Panc1 (cell line): ENCODE measurements at regions not wholly inside any gene's neighbourhood (a gene's known extent, or its start where the extent isn't known, plus 50 kb on each side); places are given as distances from the start of the nearest gene placed in this dataset.

Experiments used
- ATAC-seq: fragments of 200-7000 bp; cut with Tn5 transposase; 2 replicates; pipeline ENCODE4 v1.9.1; 2020; ENCODE audit warnings: mild to moderate bottlenecking, moderate library complexity
- BruUV-seq: library from RNA; stranded (reverse); fragments of 400-500 nt; replicated peaks from 2 replicates; lab custom pipeline; 2021; lab: Mats Ljungman, UMichigan
- CTCF ChIA-PET: fragments of 300-600 bp; sonication (Branson Sonifier 250); formaldehyde crosslinking; loops from one replicate; lab custom pipeline; 2022; ENCODE audit warnings: antibody characterized with exemption; lab: Charles Lee
- POLR2A ChIA-PET: fragments of 300-600 bp; sonication (Branson Sonifier 250); formaldehyde crosslinking; loops from one replicate; lab custom pipeline; 2022; ENCODE audit warnings: antibody characterized with exemption; lab: Charles Lee
- DNase-seq: peaks from one replicate; pipeline ENCODE4 v3.0.0-alpha.2; 2010; ENCODE audit warnings: low read depth, low spot score
- H3K27ac ChIP-seq: 2 replicates; pipeline ENCODE4 v1.5.1; 2011; ENCODE audit warnings: mild to moderate bottlenecking, low read length, inconsistent platforms
- H3K27me3 ChIP-seq: fragments of 200-500 bp; sonication (Bioruptor generic); 2 replicates; pipeline ENCODE4 v1.6.0; 2014; ENCODE audit warnings: low read length, inconsistent platforms; ENCODE audit not compliant: control insufficient read depth, insufficient read depth
- H3K36me3 ChIP-seq: fragments of 200-500 bp; sonication (Bioruptor generic); 2 replicates; pipeline ENCODE4 v1.5.1; 2014; ENCODE audit warnings: inconsistent platforms, mild to moderate bottlenecking, low read length, moderate library complexity; ENCODE audit not compliant: control insufficient read depth, insufficient read depth
- H3K4me1 ChIP-seq: 2 replicates; pipeline ENCODE4 v1.5.1; 2011; ENCODE audit warnings: inconsistent platforms, mild to moderate bottlenecking, low read length, moderate library complexity; ENCODE audit not compliant: control insufficient read depth, insufficient read depth
- H3K4me3 ChIP-seq, 2 experiments: 2 replicates each; pipeline ENCODE4 v1.5.1; 2011 to 2012; ENCODE audit warnings: low read depth in 2 of 2, low read length in 2 of 2, mild to moderate bottlenecking in 2 of 2, inconsistent platforms in 1 of 2, moderate library complexity in 1 of 2
- H3K9me3 ChIP-seq: fragments of 200-500 bp; sonication (Bioruptor generic); 2 replicates; pipeline ENCODE4 v1.5.1; 2014; ENCODE audit warnings: low read depth, mild to moderate bottlenecking, inconsistent platforms, low read length, moderate library complexity; ENCODE audit not compliant: control insufficient read depth, insufficient read depth
- POLR2AphosphoS5 ChIP-seq: IDR thresholded peaks from 2 replicates; pipeline ENCODE4 v1.6.1; 2012; ENCODE audit warnings: mild to moderate bottlenecking, low read depth, low read length, moderate library complexity
- SIN3A ChIP-seq: IDR thresholded peaks from 2 replicates; pipeline ENCODE4 v1.6.1; 2012; ENCODE audit warnings: low read depth, mild to moderate bottlenecking, low read length, moderate library complexity, borderline replicate concordance; ENCODE audit not compliant: insufficient read depth
- TCF7L2 ChIP-seq: IDR thresholded peaks from 2 replicates; pipeline ENCODE4 v1.6.1; 2011; ENCODE audit warnings: mild to moderate bottlenecking, low read depth, low read length, inconsistent platforms
- in situ Hi-C: cut with HindIII; loops from 2 replicates; pipeline ENCODE4 v1.10.0; 2016; ENCODE audit warnings: low sequenced_read_pairs, low pct_unique_long_range_greater_than_20kb
- intact Hi-C: fragments of 100-400 bp; cut with micrococcal nuclease; formaldehyde crosslinking; loops from one replicate; pipeline ENCODE4 v1.10.0; 2022; ENCODE audit not compliant: unreplicated experiment
- TF ChIP-seq, protein P1 (sequence below), 2 experiments: IDR thresholded peaks; 2 replicates each; pipeline ENCODE4 v1.6.1; 2011 to 2012; ENCODE audit warnings: low read depth in 2 of 2, control low read depth in 1 of 2, low read length in 1 of 2, mild to moderate bottlenecking in 1 of 2, moderate library complexity in 1 of 2; ENCODE audit not compliant: insufficient read depth in 1 of 2
- TF ChIP-seq, protein P2 (sequence below): fragments of 450-650 bp; IDR thresholded peaks from 2 replicates; pipeline ENCODE4 v1.5.1; 2017; ENCODE audit warnings: mild to moderate bottlenecking

DNA sequence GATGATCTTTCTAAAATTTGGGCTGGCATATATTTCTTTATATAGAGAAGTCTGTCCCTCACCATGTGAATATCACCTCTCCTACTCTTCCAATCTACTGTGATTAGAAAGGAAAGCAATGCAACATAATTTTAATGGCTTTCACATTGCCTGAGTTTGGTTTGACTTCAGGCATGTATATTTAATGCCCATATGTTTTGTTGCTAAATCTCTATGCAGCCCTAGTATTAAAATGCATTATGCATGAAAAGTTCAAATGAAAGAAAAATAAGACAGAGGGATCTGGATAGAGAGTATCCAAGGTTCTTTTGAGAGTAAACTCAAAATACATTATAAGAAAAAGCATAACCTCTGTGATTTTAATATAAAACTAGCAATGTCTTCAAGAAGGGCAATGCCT is 518.3 kb downstream of the PRR16 start:
- intact Hi-C loops (no loop called here), in situ Hi-C loops (no loop called here)
- Histone ChIP-seq H3K4me3 (no peak overlapping the region), H3K9me3 (no peaks in the 10 kb centered on the region), H3K36me3 (no peaks in the 10 kb centered on the region), H3K27ac (no peak overlapping the region), H3K4me1 (no peaks in the 10 kb centered on the region), H3K27me3 (no peaks in the 10 kb centered on the region)
- no TSS peak for BruUV-seq
- TF ChIP-seq SIN3A (no peak), TCF7L2 (no peak), POLR2AphosphoS5 (no peak)
- TF ChIP-seq, protein P1, sequence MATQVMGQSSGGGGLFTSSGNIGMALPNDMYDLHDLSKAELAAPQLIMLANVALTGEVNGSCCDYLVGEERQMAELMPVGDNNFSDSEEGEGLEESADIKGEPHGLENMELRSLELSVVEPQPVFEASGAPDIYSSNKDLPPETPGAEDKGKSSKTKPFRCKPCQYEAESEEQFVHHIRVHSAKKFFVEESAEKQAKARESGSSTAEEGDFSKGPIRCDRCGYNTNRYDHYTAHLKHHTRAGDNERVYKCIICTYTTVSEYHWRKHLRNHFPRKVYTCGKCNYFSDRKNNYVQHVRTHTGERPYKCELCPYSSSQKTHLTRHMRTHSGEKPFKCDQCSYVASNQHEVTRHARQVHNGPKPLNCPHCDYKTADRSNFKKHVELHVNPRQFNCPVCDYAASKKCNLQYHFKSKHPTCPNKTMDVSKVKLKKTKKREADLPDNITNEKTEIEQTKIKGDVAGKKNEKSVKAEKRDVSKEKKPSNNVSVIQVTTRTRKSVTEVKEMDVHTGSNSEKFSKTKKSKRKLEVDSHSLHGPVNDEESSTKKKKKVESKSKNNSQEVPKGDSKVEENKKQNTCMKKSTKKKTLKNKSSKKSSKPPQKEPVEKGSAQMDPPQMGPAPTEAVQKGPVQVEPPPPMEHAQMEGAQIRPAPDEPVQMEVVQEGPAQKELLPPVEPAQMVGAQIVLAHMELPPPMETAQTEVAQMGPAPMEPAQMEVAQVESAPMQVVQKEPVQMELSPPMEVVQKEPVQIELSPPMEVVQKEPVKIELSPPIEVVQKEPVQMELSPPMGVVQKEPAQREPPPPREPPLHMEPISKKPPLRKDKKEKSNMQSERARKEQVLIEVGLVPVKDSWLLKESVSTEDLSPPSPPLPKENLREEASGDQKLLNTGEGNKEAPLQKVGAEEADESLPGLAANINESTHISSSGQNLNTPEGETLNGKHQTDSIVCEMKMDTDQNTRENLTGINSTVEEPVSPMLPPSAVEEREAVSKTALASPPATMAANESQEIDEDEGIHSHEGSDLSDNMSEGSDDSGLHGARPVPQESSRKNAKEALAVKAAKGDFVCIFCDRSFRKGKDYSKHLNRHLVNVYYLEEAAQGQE (IDR thresholded peaks at IDR 0.05; ENCODE audit: insufficient read depth in 1 of 2, low read depth in 2 of 2, low read length in 1 of 2): no peak
- TF ChIP-seq, protein P2, sequence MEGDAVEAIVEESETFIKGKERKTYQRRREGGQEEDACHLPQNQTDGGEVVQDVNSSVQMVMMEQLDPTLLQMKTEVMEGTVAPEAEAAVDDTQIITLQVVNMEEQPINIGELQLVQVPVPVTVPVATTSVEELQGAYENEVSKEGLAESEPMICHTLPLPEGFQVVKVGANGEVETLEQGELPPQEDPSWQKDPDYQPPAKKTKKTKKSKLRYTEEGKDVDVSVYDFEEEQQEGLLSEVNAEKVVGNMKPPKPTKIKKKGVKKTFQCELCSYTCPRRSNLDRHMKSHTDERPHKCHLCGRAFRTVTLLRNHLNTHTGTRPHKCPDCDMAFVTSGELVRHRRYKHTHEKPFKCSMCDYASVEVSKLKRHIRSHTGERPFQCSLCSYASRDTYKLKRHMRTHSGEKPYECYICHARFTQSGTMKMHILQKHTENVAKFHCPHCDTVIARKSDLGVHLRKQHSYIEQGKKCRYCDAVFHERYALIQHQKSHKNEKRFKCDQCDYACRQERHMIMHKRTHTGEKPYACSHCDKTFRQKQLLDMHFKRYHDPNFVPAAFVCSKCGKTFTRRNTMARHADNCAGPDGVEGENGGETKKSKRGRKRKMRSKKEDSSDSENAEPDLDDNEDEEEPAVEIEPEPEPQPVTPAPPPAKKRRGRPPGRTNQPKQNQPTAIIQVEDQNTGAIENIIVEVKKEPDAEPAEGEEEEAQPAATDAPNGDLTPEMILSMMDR: no peak
- ChIA-PET POLR2A (no interaction called here), CTCF (no interaction called here)
- ATAC-seq (no peak), DNase-seq (no peak)

DNA sequence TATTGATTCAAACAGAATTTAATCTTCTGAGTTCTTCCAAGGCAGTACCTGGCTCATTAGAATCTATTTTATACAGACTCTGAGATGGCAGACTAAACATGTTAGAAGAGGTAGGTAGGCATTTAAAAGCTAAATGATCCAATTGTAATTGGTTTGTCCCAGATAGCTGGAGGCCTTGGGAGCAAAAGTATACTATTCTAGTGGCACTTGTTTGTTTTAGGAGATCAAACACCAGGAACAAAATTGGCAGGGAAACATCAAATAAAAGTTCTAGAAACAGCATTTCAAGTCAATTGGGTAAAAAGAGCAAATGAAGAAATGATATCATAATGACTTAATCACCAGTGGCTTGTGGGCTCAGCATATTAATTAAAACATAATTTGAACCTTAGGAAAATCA is 521.4 kb downstream of the PRR16 start:
- Histone ChIP-seq H3K36me3 (no peaks in the 10 kb centered on the region), H3K4me3 (no peak overlapping the region), H3K27ac (no peak overlapping the region), H3K27me3 (no peaks in the 10 kb centered on the region), H3K9me3 (no peaks in the 10 kb centered on the region), H3K4me1 (no peaks in the 10 kb centered on the region)
- no peak for ATAC-seq
- ChIA-PET CTCF (no interaction called here), POLR2A (no interaction called here)
- no peak for DNase-seq
- BruUV-seq: no TSS peak
- intact Hi-C loops (no loop called here), in situ Hi-C loops (no loop called here)
- TF ChIP-seq, protein P1 (IDR thresholded peaks at IDR 0.05; ENCODE audit: insufficient read depth in 1 of 2, low read depth in 2 of 2, low read length in 1 of 2): no peak
- TF ChIP-seq SIN3A (no peak), POLR2AphosphoS5 (no peak), TCF7L2 (no peak)
- TF ChIP-seq, protein P2: no peak
